Upper lobe of right lung (tissue), 1 donor: ENCODE measurements at regions not wholly inside any gene's neighbourhood (a gene's known extent, or its start where the extent isn't known, plus 50 kb on each side); places are given as distances from the start of the nearest gene placed in this dataset.

Experiments used
- ATAC-seq: fragments of 200-7000 bp; cut with Tn5 transposase; one replicate; pipeline ENCODE4 v1.9.1; 2020; ENCODE audit warnings: mild to moderate bottlenecking, moderate library complexity
- DNase-seq: peaks from one replicate; pipeline ENCODE4 v3.0.0-alpha.2; 2020
- H3K27ac ChIP-seq: fragments of 200-600 bp; one replicate; pipeline ENCODE4 v1.8.0; 2022
- H3K27me3 ChIP-seq: fragments of 200-600 bp; one replicate; pipeline ENCODE4 v1.8.0; 2022; ENCODE audit warnings: mild to moderate bottlenecking
- H3K36me3 ChIP-seq: fragments of 200-600 bp; one replicate; pipeline ENCODE4 v1.8.0; 2022
- H3K4me1 ChIP-seq: fragments of 200-600 bp; one replicate; pipeline ENCODE4 v1.8.0; 2022
- H3K4me3 ChIP-seq: fragments of 200-600 bp; one replicate; pipeline ENCODE4 v1.8.0; 2022; ENCODE audit warnings: mild to moderate bottlenecking
- H3K9me3 ChIP-seq: fragments of 200-600 bp; one replicate; pipeline ENCODE4 v1.8.0; 2022
- CTCF ChIP-seq: fragments of 200-600 bp; IDR thresholded peaks from one replicate; pipeline ENCODE4 v1.8.0; 2022; ENCODE audit warnings: antibody characterized with exemption
- intact Hi-C: fragments of 100-400 bp; cut with DNase I; formaldehyde crosslinking; loops from one replicate; pipeline ENCODE4 v1.11.0; 2022
- donor health status: DM: no; HTN: yes; CAD: no; lungs with severe emphysema.

GRCh38 chr7:20466543-20467021, 135.9 kb downstream of the ITGB8 start:
- no peaks in the 10 kb centered on the region for H3K36me3 ChIP-seq
- no peak for DNase-seq
- no peaks in the 10 kb centered on the region for H3K9me3 ChIP-seq
- H3K4me3 ChIP-seq: no peak overlapping the region
- peak; percentile 87 for ATAC-seq
- intact Hi-C loops: no loop called here
- H3K4me1 ChIP-seq: no peaks in the 10 kb centered on the region
- no peak for TF ChIP-seq CTCF
- no peak overlapping the region for H3K27ac ChIP-seq
- no peaks in the 10 kb centered on the region for H3K27me3 ChIP-seq

DNA sequence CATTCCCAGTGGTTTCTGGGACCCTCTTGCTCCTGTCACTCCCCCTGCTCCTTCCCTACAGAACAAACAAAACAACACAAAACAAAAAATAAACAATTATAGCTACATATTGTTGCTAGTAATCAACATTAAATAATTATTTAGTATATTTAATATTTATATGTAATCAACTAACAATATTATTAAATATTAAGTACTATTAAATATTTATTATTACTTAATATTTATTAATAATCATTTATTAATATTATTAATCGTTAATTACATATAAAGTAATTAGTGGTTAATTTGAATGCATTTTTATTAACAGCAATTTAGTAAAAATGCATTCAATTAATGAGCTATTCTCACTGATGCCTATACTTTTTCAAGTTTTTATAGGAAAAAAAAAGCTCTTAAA, 139.4 kb downstream of the ITGB8 start:
- DNase-seq: no peak
- intact Hi-C loops: no loop called here
- H3K4me3 ChIP-seq: no peak overlapping the region
- no peaks in the 10 kb centered on the region for H3K9me3 ChIP-seq
- no peaks in the 10 kb centered on the region for H3K4me1 ChIP-seq
- no peaks in the 10 kb centered on the region for H3K36me3 ChIP-seq
- no peaks in the 10 kb centered on the region for H3K27me3 ChIP-seq
- ATAC-seq: no peak
- TF ChIP-seq CTCF: no peak
- H3K27ac ChIP-seq: no peak overlapping the region

DNA sequence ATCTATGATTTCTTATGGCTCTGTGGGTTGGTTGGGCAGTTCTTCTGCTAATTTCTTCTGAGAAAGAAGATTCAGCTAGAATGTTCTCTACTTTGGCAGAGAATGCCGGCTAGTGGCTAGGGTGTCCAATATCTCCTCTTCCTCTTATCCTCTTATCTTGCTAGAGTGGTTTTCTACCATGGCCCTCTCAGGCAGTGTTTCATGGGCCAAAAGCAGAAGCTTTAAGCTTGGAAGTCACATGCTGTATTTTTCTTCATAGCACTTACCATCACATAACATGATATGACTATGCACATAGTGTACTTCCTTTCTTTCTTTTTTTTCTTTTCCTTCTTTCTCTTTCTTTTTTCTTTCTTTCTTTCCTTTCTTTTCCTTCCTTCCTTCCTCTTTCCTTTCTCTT, 140.0 kb downstream of the ITGB8 start:
- TF ChIP-seq CTCF: no peak
- peak overlapping the region; percentile 17 for H3K27ac ChIP-seq
- intact Hi-C loops: no loop called here
- DNase-seq (no peak), ATAC-seq (peak; percentile 83)
- no peaks in the 10 kb centered on the region for H3K27me3 ChIP-seq
- no peaks in the 10 kb centered on the region for H3K4me1 ChIP-seq
- H3K4me3 ChIP-seq: no peak overlapping the region
- H3K36me3 ChIP-seq: no peaks in the 10 kb centered on the region
- H3K9me3 ChIP-seq: no peaks in the 10 kb centered on the region

DNA sequence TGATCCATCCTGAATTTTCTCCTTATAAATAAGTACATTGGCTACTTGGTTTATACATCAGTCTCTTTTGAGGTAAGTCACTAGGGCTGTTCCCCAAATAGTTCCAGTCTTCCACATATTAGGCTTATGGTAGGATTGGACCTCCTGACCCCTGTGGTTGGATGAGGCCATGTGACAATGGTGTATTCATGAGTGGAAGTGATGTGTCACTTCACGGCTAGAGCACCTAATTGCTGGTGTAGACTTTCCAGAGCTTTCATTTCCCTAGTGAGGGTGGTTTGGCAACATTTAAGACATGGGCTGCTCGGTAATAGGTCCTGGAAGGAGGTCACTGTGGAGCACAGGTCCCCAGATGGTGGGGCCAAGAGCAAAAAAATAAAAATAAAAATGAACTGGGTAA, 141.2 kb upstream of the ABCB5 start:
- peak; percentile 68 for ATAC-seq
- intact Hi-C loops: no loop called here

DNA sequence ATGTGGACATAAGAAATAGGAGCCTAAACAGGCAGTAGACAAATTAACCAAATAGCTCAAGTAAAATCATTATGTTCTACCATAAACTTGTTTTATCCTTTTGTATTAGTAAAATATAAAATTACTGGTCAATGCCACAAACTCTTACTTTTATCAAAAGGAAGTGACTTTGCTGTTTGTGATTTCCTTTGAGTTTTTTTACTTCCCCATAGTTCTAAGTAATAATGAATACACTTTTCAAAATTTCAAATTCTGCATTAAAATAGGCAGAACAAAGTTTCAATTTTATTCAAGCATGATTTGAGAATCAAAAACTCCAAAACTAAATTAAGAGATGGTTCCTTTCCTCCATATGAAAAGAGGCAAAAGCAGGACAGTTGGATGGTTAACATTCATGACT, 139.7 kb upstream of the ABCB5 start:
- Histone ChIP-seq H3K4me3 (no peak overlapping the region), H3K36me3 (no peaks in the 10 kb centered on the region), H3K4me1 (no peaks in the 10 kb centered on the region), H3K9me3 (no peaks in the 10 kb centered on the region), H3K27me3 (no peaks in the 10 kb centered on the region), H3K27ac (no peak overlapping the region)
- intact Hi-C loops: no loop called here
- DNase-seq: no peak
- no peak for TF ChIP-seq CTCF
- no peak for ATAC-seq

More for the DNA sequence above, 141.2 kb upstream of the ABCB5 start:
- Histone ChIP-seq H3K4me1 (no peaks in the 10 kb centered on the region), H3K36me3 (no peaks in the 10 kb centered on the region), H3K27me3 (no peaks in the 10 kb centered on the region), H3K27ac (no peak overlapping the region), H3K4me3 (no peak overlapping the region), H3K9me3 (no peaks in the 10 kb centered on the region)
- no peak for DNase-seq
- TF ChIP-seq CTCF: no peak

DNA sequence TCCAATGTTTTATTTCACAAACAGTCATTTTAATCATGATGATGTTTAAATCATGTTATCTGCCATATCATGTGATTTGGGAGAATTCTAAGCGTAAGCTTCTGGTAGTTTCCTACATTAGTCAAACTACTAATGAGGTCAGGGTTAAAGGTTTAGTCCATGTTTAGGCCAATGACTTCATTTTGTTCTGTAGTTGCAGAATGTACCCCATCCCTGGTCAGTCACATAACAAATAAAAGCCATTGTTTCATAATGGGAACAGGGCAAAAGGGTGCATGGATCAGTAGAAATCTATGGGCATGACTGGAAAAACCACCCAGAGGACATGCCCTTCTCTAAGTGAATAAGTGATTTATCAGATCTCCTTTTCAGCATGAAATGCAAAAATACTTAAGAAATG, 138.4 kb upstream of the ABCB5 start:
- no peak overlapping the region for H3K4me3 ChIP-seq
- no peaks in the 10 kb centered on the region for H3K9me3 ChIP-seq
- TF ChIP-seq CTCF: no peak
- no peak for DNase-seq
- no peaks in the 10 kb centered on the region for H3K36me3 ChIP-seq
- intact Hi-C loops: no loop called here
- ATAC-seq: no peak
- H3K27me3 ChIP-seq: no peaks in the 10 kb centered on the region
- H3K27ac ChIP-seq: no peak overlapping the region
- H3K4me1 ChIP-seq: no peaks in the 10 kb centered on the region
